ENCODE measurements at regions not wholly inside any gene's neighbourhood (a gene's known extent, or its start where the extent isn't known, plus 50 kb on each side); places are given as distances from the start of the nearest gene placed in this dataset.

DNA sequence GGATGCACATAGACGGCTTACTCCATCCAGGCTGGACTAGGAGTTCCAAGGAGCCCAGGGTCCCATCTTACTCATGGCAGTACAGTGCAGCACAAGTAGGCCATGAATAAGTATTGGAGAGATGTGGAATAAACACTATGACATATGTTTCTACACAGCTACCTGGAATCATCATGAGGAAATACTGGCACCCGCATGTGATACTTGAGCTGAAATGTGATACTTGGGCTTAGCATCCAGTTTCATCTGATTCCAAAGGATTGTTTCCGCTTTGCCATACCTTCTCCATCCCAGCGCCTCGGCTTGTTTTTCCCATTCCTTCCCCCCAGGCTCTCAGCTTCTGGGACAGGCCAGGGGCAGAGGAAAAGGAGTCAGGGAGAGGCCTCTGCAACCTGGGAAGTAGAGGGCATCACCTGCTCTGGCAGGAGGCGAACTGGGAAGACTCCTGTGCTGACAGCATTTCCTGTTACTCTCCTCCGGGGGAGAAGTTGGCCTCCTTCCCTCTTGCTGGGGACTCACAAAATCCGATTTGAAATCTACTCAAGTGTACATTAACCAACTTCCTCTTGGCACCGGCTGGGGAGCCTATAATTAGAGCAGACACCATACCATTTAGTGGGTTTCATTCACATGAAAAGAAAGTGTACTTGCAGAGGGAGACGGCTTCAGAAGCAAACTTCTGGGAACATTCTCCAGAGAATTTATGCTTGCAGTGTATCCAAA, 187.8 kb downstream of the MIAT start:
- no peak overlapping the region for H3K4me3 ChIP-seq (ENCODE audit: low read depth, low read length)
- peak; percentile 14 for DNase-seq

GRCh38 chr22:26846076-26846475, 188.7 kb downstream of the MIAT start:
- TF ChIP-seq, protein P1, sequence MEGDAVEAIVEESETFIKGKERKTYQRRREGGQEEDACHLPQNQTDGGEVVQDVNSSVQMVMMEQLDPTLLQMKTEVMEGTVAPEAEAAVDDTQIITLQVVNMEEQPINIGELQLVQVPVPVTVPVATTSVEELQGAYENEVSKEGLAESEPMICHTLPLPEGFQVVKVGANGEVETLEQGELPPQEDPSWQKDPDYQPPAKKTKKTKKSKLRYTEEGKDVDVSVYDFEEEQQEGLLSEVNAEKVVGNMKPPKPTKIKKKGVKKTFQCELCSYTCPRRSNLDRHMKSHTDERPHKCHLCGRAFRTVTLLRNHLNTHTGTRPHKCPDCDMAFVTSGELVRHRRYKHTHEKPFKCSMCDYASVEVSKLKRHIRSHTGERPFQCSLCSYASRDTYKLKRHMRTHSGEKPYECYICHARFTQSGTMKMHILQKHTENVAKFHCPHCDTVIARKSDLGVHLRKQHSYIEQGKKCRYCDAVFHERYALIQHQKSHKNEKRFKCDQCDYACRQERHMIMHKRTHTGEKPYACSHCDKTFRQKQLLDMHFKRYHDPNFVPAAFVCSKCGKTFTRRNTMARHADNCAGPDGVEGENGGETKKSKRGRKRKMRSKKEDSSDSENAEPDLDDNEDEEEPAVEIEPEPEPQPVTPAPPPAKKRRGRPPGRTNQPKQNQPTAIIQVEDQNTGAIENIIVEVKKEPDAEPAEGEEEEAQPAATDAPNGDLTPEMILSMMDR (IDR thresholded peaks at IDR 0.05; ENCODE audit: low read depth, low read length): no peak
- H3K36me3 ChIP-seq: no peaks in the 10 kb centered on the region
- H3K27me3 ChIP-seq (ENCODE audit: insufficient read depth, low read depth, severe bottlenecking): no peaks in the 10 kb centered on the region
- no peak overlapping the region for H3K4me3 ChIP-seq (ENCODE audit: low read depth, low read length)
- H3K27ac ChIP-seq: no peak overlapping the region
- DNase-seq: no peak
- H3K9me3 ChIP-seq (ENCODE audit: severe bottlenecking): no peaks in the 10 kb centered on the region

More for the DNA sequence above, 187.8 kb downstream of the MIAT start:
- TF ChIP-seq, protein P1 (IDR thresholded peaks at IDR 0.05; ENCODE audit: low read depth, low read length): no peak
- no peaks in the 10 kb centered on the region for H3K9me3 ChIP-seq (ENCODE audit: severe bottlenecking)
- no peak overlapping the region for H3K27ac ChIP-seq
- no peaks in the 10 kb centered on the region for H3K36me3 ChIP-seq
- H3K27me3 ChIP-seq (ENCODE audit: insufficient read depth, low read depth, severe bottlenecking): no peaks in the 10 kb centered on the region

GRCh38 chr22:26846645-26847044, 189.3 kb downstream of the MIAT start:
- H3K4me3 ChIP-seq (ENCODE audit: low read depth, low read length): no peak overlapping the region
- no peak for DNase-seq

DNA sequence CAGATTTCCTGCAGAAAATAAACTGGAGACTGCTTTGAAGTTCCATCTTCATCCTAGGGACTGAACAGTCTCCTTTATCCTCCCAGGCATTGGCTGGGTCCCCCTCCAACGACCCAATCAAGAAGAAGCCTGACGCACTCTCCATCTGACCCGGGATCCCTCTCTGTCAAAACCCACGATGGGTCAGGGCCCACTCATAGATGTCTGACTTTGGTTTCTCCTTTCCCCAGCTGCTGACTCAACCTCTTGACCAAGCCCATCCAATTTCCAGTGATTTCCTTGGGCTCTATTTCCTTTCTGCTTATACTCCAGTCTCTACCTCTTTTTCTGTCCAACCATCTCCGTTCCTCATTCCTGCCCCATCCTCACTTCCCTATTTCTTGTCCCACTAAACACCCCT, 189.7 kb downstream of the MIAT start:
- Histone ChIP-seq H3K27ac (no peak overlapping the region), H3K4me3 (ENCODE audit: low read depth, low read length) (no peak overlapping the region), H3K9me3 (ENCODE audit: severe bottlenecking) (no peaks in the 10 kb centered on the region), H3K27me3 (ENCODE audit: insufficient read depth, low read depth, severe bottlenecking) (no peaks in the 10 kb centered on the region), H3K36me3 (no peaks in the 10 kb centered on the region)
- TF ChIP-seq, protein P1 (IDR thresholded peaks at IDR 0.05; ENCODE audit: low read depth, low read length): no peak
- no peak for DNase-seq

More at GRCh38 chr22:26846645-26847044, 189.3 kb downstream of the MIAT start:
- no peaks in the 10 kb centered on the region for H3K9me3 ChIP-seq (ENCODE audit: severe bottlenecking)
- H3K27me3 ChIP-seq (ENCODE audit: insufficient read depth, low read depth, severe bottlenecking): no peaks in the 10 kb centered on the region
- no peaks in the 10 kb centered on the region for H3K36me3 ChIP-seq
- TF ChIP-seq, protein P1 (IDR thresholded peaks at IDR 0.05; ENCODE audit: low read depth, low read length): no peak
- no peak overlapping the region for H3K27ac ChIP-seq

DNA sequence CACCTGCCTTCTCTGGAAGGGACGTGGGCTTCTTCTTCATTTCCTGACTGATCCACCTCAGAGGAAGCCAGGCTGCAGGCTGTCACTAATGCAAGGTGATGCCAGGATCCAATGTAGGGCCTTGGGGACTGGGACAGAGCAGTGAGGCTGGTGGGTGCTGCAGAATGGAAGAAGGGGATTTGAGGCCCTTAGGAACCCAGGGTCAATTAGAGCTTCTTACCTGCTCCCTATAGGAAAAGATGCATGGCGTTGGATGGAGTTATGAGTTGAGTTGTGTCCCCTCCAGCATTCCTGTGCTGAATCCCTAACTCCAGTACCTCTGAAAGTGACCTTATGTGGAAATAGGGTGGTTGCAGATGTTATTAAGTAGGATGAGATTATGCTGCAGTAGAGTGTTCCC, 190.4 kb downstream of the MIAT start:
- Histone ChIP-seq H3K4me3 (ENCODE audit: low read depth, low read length) (no peak overlapping the region), H3K36me3 (no peaks in the 10 kb centered on the region), H3K27ac (no peak overlapping the region), H3K9me3 (ENCODE audit: severe bottlenecking) (no peaks in the 10 kb centered on the region), H3K27me3 (ENCODE audit: insufficient read depth, low read depth, severe bottlenecking) (no peaks in the 10 kb centered on the region)
- TF ChIP-seq, protein P1 (IDR thresholded peaks at IDR 0.05; ENCODE audit: low read depth, low read length): no peak
- DNase-seq: no peak
